AG04449 (cell line): ENCODE measurements at regions not wholly inside any gene's neighbourhood (a gene's known extent, or its start where the extent isn't known, plus 50 kb on each side); places are given as distances from the start of the nearest gene placed in this dataset.
A peak's percentile ranks its signal among the peaks of the same experiment; 100 is the strongest.

Experiments used
- CTCF ChIA-PET: fragments of 350-600 bp; formaldehyde crosslinking; extraction: SDS; loops from one replicate; lab custom pipeline; 2021; ENCODE audit warnings: antibody characterized with exemption; lab: Yijun Ruan, JAX
- POLR2A ChIA-PET: fragments of 400-600, 350-600 bp; formaldehyde crosslinking; extraction: SDS; loops from one replicate; lab custom pipeline; 2020; ENCODE audit warnings: antibody characterized with exemption, inconsistent platforms; lab: Yijun Ruan, JAX
- DNase-seq: peaks from one replicate; pipeline ENCODE4 v3.0.0-alpha.2; 2010; ENCODE audit warnings: low read depth, low spot score
- H3K4me3 ChIP-seq: 2 replicates; pipeline ENCODE4 v1.5.1; 2011; ENCODE audit warnings: low read depth, mild to moderate bottlenecking, control low read depth, low read length
- CTCF ChIP-seq: IDR thresholded peaks from one replicate; pipeline ENCODE4 v1.5.1; 2011; ENCODE audit warnings: mild to moderate bottlenecking, moderate library complexity, low read length, control low read depth, inconsistent platforms; ENCODE audit not compliant: insufficient read depth; ENCODE audit errors: missing control alignments

GRCh38 chr17:55829995-55830612, 79.3 kb downstream of the PCTP start:
- DNase-seq: no peak
- no peak for TF ChIP-seq CTCF
- CTCF ChIA-PET: no interaction called here
- POLR2A ChIA-PET: no interaction called here
- no peak overlapping the region for H3K4me3 ChIP-seq

GRCh38 chr17:55830699-55831471, 80.0 kb downstream of the PCTP start:
- DNase-seq: no peak
- POLR2A ChIA-PET: no interaction called here

GRCh38 chr17:55833306-55833705, 82.5 kb downstream of the PCTP start:
- no peak for TF ChIP-seq CTCF
- CTCF ChIA-PET: no interaction called here
- POLR2A ChIA-PET: no interaction called here

More at GRCh38 chr17:55830699-55831471, 80.0 kb downstream of the PCTP start:
- CTCF ChIA-PET: no interaction called here
- no peak overlapping the region for H3K4me3 ChIP-seq
- TF ChIP-seq CTCF: no peak

GRCh38 chr17:55842405-55843158, 91.7 kb downstream of the PCTP start:
- no peak for DNase-seq
- ChIA-PET POLR2A (no interaction called here), CTCF (no interaction called here)
- no peak for TF ChIP-seq CTCF
- H3K4me3 ChIP-seq: no peak overlapping the region

More at GRCh38 chr17:55833306-55833705, 82.5 kb downstream of the PCTP start:
- no peak for DNase-seq
- H3K4me3 ChIP-seq: no peak overlapping the region

- no peak for TF ChIP-seq CTCF
- no peak overlapping the region for H3K4me3 ChIP-seq
- POLR2A ChIA-PET: no interaction called here
- CTCF ChIA-PET: interaction anchor here (2.2 kb wide), 1 partner anchor 13 kb away, joined by 6 read pairs; no protein-coding TSS in a partner anchor
- DNase-seq: no peak
Observed at GRCh38 chr17:55843785-55844184, 92.9 kb downstream of the PCTP start.

DNA sequence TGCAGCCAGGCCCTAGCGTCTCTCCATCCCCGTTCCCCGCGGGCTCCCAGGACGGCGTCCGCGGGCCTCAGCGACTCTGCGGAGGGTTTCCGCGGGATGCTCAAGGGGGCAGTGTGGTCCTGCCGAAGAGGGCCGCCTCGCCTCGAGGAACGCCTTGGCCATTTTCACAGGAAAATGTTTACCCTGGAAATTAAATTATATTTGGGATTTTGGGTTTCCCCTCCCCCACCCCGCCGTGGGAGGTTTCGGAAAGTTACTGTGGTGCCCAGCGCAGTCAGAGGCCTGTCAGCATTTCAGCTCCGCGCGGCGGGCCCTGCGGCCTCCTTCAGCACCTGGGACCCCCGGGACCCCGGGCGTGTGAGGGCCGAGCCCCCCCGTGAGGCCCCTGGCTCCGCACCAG, 94.5 kb downstream of the PCTP start:
- no peak overlapping the region for H3K4me3 ChIP-seq
- CTCF ChIA-PET: interaction anchor here (0.8 to 2.2 kb wide), 5 partner anchors 11 to 682 kb away, joined by 3 to 8 read pairs (median 3); no protein-coding TSS in a partner anchor
- DNase-seq: no peak
- TF ChIP-seq CTCF: peak; percentile 73
- POLR2A ChIA-PET: no interaction called here
